ENCODE measurements at regions not wholly inside any gene's neighbourhood (a gene's known extent, or its start where the extent isn't known, plus 50 kb on each side); places are given as distances from the start of the nearest gene placed in this dataset.

GRCh38 chr6:26296556-26296856 is 68.5 kb upstream of the BTN3A2 start:
- POLR2A ChIA-PET: no interaction called here
- TF ChIP-seq, protein P1, sequence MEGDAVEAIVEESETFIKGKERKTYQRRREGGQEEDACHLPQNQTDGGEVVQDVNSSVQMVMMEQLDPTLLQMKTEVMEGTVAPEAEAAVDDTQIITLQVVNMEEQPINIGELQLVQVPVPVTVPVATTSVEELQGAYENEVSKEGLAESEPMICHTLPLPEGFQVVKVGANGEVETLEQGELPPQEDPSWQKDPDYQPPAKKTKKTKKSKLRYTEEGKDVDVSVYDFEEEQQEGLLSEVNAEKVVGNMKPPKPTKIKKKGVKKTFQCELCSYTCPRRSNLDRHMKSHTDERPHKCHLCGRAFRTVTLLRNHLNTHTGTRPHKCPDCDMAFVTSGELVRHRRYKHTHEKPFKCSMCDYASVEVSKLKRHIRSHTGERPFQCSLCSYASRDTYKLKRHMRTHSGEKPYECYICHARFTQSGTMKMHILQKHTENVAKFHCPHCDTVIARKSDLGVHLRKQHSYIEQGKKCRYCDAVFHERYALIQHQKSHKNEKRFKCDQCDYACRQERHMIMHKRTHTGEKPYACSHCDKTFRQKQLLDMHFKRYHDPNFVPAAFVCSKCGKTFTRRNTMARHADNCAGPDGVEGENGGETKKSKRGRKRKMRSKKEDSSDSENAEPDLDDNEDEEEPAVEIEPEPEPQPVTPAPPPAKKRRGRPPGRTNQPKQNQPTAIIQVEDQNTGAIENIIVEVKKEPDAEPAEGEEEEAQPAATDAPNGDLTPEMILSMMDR (IDR thresholded peaks at IDR 0.05; ENCODE audit: insufficient read depth in 1 of 2, low read depth in 1 of 2, low read length in 1 of 2, severe bottlenecking in 1 of 2, unreplicated experiment in 1 of 2): no peak
- intact Hi-C loops (cut with micrococcal nuclease; ENCODE audit: unreplicated experiment): no loop called here
- Mint-ChIP-seq H3K4me3 (ENCODE audit: unreplicated experiment) (no peak overlapping the region), H3K9me3 (ENCODE audit: unreplicated experiment) (no peaks in the 10 kb centered on the region), H3K4me1 (ENCODE audit: low read depth, unreplicated experiment) (no peaks in the 10 kb centered on the region), H3K27ac (ENCODE audit: unreplicated experiment) (no peak overlapping the region), H3K27me3 (ENCODE audit: insufficient read depth, unreplicated experiment) (no peaks in the 10 kb centered on the region), H3K36me3 (ENCODE audit: insufficient read depth, unreplicated experiment) (no peaks in the 10 kb centered on the region)
- Histone ChIP-seq H3K4me1 (0 out of 2 replicates have a peak, but pooled peaks cover 9% of the 10 kb centered on the region), H3K4me3 (ENCODE audit: low read depth, low read length) (no peak overlapping the region), H3K9me3 (no peaks in the 10 kb centered on the region), H3K27me3 (replicated peaks; ENCODE audit: control insufficient read depth, insufficient read depth, low read length) (no peaks in the 10 kb centered on the region), H3K36me3 (ENCODE audit: control insufficient read depth, insufficient read depth, low read length) (no peaks in the 10 kb centered on the region)
- DNase-seq: no peak
- CTCF ChIA-PET: interaction anchor here (0.6 kb wide), 1 partner anchor 10 kb away, joined by 4 read pairs; no protein-coding TSS in a partner anchor
- no TSS peak for BruUV-seq (replicated peaks)

DNA sequence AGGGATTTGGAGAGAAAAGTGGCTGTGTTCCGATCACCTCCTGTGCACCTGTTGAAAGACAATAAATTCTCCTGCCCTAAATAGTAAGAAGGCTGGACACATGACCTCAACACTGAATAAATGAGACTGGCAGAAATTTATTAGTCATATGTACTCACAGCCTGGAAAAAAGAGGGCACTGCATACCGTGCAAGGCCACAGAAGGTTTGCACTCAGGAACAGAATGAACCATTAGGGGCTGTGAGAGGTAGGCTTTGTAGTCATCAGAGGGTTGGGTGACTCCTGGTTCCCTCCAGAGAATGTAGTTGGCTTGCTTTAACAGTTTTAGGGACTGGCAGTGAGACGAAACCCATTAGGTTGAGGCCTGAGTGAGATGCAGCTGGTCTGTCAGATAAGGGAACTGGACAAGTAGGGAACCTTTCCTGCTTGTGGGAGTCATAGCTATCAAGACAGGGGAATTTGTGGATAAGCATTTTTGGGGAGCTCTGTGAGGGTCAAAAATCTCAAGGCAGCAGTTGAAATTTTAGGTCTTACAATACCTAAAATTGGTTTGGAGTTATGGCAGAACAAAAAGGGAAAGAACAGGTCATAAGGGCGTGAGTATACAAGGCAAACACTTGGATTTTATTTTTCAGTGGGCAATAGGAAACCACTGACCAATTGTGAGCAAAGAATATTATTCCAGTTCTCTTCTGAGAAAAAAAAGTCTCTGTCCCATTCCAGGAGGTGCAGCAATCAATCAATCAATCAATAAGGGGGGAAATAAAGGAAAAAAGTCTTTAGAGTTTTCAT is 67.9 kb upstream of the BTN3A2 start:
- no peaks in the 10 kb centered on the region for H3K27me3 ChIP-seq (replicated peaks; ENCODE audit: control insufficient read depth, insufficient read depth, low read length)
- H3K4me1 ChIP-seq: 0 out of 2 replicates have a peak, but pooled peaks cover 9% of the 10 kb centered on the region
- no peaks in the 10 kb centered on the region for H3K36me3 ChIP-seq (ENCODE audit: control insufficient read depth, insufficient read depth, low read length)
- DNase-seq: no peak
- intact Hi-C loops (cut with micrococcal nuclease; ENCODE audit: unreplicated experiment): no loop called here
- no peak overlapping the region for H3K4me3 Mint-ChIP-seq (ENCODE audit: unreplicated experiment)
- no peaks in the 10 kb centered on the region for H3K4me1 Mint-ChIP-seq (ENCODE audit: low read depth, unreplicated experiment)
- TF ChIP-seq, protein P1 (IDR thresholded peaks at IDR 0.05; ENCODE audit: insufficient read depth in 1 of 2, low read depth in 1 of 2, low read length in 1 of 2, severe bottlenecking in 1 of 2, unreplicated experiment in 1 of 2): no peak
- POLR2A ChIA-PET: no interaction called here
- no peaks in the 10 kb centered on the region for H3K36me3 Mint-ChIP-seq (ENCODE audit: insufficient read depth, unreplicated experiment)
- BruUV-seq (replicated peaks): no TSS peak
- no peaks in the 10 kb centered on the region for H3K27me3 Mint-ChIP-seq (ENCODE audit: insufficient read depth, unreplicated experiment)
- H3K27ac Mint-ChIP-seq (ENCODE audit: unreplicated experiment): no peak overlapping the region
- no peaks in the 10 kb centered on the region for H3K9me3 Mint-ChIP-seq (ENCODE audit: unreplicated experiment)
- no peak overlapping the region for H3K4me3 ChIP-seq (ENCODE audit: low read depth, low read length)
- H3K9me3 ChIP-seq: no peaks in the 10 kb centered on the region
- CTCF ChIA-PET: interaction anchor here (0.6 kb wide), 1 partner anchor 11 kb away, joined by 4 read pairs; no protein-coding TSS in a partner anchor

DNA sequence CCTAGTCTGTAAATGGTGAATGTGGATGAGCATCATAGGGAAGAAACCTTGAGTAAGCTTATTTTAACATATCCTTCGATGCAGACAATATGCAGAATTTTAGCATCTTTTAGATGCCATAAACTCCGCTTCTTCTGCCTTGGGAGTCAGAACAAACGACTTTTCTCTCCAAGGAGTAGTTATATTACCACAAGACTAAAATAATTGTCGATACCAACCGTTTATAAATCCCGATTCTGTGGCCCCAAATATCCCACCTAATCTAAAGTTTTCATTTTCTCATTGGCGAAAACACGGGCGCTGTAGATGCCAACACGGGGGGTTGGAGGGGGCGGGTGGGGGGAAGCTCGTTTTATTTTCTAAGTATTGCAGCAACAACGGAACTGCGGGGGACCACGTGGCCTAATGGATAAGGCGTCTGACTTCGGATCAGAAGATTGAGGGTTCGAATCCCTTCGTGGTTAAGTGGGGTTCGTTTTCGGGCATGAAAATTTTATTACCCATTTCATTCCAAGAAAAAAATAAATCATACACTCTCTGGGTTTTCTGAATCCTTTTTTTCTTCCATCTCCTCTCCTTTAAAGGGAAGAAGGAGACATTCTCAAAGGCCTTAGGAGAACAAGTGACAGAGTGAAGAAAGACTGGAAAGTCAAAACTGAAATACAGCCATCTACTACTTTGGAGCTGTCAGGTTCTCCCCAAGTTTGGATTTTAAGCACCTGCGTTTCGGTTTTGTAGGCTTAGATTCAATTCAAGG is 65.5 kb upstream of the BTN3A2 start:
- Mint-ChIP-seq H3K27me3 (ENCODE audit: insufficient read depth, unreplicated experiment) (no peaks in the 10 kb centered on the region), H3K4me1 (ENCODE audit: low read depth, unreplicated experiment) (no peaks in the 10 kb centered on the region), H3K9me3 (ENCODE audit: unreplicated experiment) (no peaks in the 10 kb centered on the region), H3K36me3 (ENCODE audit: insufficient read depth, unreplicated experiment) (no peaks in the 10 kb centered on the region), H3K4me3 (ENCODE audit: unreplicated experiment) (no peak overlapping the region), H3K27ac (ENCODE audit: unreplicated experiment) (no peak overlapping the region)
- Histone ChIP-seq H3K4me1 (0 out of 2 replicates have a peak, but pooled peaks cover 9% of the 10 kb centered on the region), H3K4me3 (ENCODE audit: low read depth, low read length) (no peak overlapping the region), H3K36me3 (ENCODE audit: control insufficient read depth, insufficient read depth, low read length) (no peaks in the 10 kb centered on the region), H3K27me3 (replicated peaks; ENCODE audit: control insufficient read depth, insufficient read depth, low read length) (no peaks in the 10 kb centered on the region), H3K9me3 (no peaks in the 10 kb centered on the region)
- TF ChIP-seq, protein P1 (IDR thresholded peaks at IDR 0.05; ENCODE audit: insufficient read depth in 1 of 2, low read depth in 1 of 2, low read length in 1 of 2, severe bottlenecking in 1 of 2, unreplicated experiment in 1 of 2): no peak
- BruUV-seq (replicated peaks): no TSS peak
- ChIA-PET CTCF (no interaction called here), POLR2A (no interaction called here)
- no peak for DNase-seq
- intact Hi-C loops (cut with micrococcal nuclease; ENCODE audit: unreplicated experiment): no loop called here

Measured in Caco-2 (cell line).